ENCODE measurements at regions not wholly inside any gene's neighbourhood (a gene's known extent, or its start where the extent isn't known, plus 50 kb on each side); places are given as distances from the start of the nearest gene placed in this dataset.

DNA sequence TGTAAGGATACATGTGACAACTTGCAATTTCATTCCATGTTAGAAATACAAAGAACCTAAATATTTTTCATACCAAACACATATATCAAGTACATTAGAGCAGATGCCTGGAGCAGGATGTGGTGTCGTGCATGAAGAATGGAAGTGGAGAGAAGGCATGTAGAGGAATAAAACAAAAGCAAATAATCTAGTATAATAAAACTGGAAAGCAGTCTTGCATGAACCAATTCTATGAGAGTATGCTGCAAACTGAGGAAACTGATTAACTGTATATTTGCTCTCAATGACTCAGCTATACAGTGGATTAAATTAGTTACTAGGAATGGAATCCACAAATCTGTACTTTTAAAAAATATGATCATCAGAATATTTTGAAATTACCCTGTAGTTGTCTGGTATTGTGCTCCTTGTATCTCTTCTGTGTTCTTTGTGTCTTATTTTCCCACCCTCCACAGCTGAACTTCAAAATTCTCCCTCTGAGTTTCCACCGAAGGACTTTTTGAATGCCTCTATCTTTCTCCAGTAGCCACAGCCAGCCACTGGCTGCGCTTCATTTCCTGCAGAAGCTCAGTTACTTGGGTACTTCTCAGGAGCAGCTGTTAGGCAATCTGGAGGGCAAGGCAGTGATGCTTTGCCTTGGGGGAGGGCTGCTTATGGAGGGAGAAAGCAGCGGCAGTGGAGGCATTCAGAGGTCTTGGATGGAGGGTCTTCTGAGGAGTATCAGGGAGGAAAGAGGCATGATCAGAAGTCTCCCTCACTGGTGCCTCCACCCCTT is 608.0 kb downstream of the BRINP1 start:
- H3K4me3 ChIP-seq, result no peak overlapping the region
- no peak overlapping the region for H3K27ac ChIP-seq

DNA sequence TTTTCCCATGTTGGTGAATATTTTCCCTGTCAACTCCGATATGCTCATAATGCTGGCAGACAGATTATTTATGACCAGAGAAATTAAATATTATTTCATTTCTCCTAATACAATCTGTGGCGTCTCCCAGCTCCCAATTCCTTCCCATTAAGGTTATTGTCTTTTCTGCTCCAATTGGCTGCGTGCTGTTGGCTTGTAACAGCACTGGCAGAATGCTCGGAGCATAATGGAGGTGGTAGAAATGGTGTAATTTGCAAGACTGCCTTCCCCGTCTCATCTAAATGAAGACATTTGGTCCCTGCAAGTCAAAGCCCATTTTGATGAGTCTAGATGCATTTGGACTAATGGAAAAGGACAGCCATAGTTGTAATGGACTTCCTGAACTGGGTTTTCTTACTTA is 601.7 kb downstream of the BRINP1 start:
- no peak overlapping the region for H3K4me3 ChIP-seq
- no peak overlapping the region for H3K27ac ChIP-seq

DNA sequence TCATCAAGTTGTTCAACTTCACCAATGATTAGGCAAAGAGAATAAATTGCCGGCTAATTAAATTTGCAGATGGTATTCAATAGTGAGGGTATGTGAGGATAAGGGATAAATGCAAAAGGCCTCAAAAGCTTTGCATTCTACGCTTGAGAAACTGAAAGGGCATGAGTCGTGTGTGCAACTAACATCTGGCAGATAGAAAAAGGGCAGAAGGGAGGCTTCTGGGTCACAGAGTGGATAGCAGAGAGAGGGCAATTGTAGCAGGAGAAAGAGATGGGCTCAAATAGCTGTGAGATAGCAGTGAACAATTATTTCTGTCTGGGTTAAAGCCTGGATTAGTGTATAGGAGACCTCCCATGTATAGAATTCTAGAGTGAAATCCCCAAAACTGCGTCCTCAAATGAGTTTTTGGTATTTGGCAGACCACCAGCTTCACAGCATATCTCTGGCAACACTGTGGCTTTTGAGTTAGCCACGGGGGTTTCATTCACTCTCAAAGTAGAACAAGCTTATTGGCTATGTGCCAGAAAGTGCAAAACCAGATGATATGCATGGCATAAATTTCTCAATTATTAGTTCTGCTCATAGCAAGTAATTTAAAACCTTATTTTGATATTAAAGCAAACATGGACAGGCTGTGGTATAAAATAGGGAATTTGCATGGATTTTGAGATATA is 586.3 kb downstream of the BRINP1 start:
- Histone ChIP-seq H3K27ac (no peak overlapping the region), H3K4me3 (no peak overlapping the region)

DNA sequence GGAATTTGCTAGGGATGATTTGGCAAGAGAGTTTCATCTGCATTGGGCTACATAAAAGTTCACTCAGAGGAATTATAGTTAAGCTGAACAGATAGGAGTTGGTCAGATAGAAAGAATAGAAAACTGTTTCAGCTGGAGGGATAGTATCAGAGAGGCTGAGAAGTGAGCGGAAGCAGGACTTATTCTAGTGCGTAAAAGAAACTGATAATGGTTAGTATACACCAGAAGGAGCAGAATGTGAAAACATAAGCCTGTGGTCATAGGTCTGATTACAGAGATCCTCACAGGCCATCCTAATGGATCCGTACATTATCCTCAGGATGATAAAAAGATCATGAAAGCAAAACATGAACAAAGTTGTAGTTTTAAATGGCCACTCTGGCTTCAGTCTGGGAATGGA is 585.2 kb downstream of the BRINP1 start:
- no peak overlapping the region for H3K27ac ChIP-seq
- H3K4me3 ChIP-seq, result no peak overlapping the region

DNA sequence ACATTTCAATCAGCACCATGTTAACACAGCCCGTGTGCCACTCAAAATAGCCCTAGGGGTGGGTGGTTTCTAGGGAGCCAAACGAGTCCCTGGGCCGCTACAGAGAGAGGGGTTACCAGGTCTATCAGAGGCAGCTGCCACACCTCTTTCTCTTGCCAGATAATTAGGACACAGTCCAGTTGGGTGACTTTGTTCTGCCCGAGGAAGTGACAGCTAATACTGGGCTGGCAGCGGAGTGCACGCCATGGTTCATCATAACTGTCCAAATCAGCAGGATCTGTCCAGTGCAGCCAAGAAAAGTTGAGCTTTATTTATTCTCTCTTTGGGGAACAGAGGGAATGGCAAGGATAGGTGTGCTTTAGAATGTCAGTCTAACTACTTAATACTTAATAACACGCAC is 583.8 kb downstream of the BRINP1 start:
- no peak overlapping the region for H3K4me3 ChIP-seq
- H3K27ac ChIP-seq, result no peak overlapping the region

DNA sequence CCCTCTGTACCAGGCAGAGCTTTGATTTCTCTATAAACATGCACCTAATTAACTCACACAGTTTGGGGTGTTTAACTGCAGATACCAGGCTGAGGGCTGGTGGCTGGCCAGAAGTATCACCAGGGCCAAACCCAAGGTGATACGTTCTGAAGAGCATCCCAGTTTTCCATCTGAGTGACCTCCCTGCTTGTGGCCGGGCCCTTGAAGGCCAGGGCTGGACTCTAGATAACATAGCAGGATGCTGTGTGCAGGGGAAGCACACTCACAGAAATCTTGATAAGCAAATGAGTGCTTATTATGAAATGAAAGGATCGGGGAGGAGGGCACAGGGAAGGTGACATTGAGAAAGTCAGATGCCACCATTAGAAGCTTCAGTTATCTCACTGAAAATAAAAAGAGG is 582.4 kb downstream of the BRINP1 start:
- H3K27ac ChIP-seq, result no peak overlapping the region
- H3K4me3 ChIP-seq, result no peak overlapping the region

DNA sequence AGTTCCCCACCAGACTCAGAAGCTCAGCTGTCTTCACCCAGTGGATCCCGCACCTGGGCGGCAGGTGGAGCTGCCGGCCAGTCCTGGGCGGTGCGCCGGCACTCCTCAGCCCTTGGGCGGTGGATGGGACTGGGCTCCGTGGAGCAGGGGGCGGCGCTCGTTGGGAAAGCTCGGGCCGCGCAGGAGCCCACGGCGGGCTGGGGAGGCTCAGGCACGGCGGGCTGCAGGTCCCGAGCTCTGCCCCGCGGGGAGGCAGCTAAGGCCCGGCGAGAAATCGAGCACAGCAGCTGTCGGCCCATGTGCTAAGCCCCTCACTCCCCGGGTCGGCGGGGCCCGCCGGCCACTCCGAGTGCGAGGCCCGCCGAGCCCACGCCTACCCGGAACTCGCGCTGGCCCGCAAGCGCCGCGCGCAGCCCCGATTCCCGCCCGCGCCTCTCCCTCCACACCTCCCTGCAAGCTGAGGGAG is 560.0 kb downstream of the BRINP1 start:
- Histone ChIP-seq H3K27ac (no peak overlapping the region), H3K4me3 (peak overlapping the region in 2 of 7 experiments; percentile 20 to 28)

DNA sequence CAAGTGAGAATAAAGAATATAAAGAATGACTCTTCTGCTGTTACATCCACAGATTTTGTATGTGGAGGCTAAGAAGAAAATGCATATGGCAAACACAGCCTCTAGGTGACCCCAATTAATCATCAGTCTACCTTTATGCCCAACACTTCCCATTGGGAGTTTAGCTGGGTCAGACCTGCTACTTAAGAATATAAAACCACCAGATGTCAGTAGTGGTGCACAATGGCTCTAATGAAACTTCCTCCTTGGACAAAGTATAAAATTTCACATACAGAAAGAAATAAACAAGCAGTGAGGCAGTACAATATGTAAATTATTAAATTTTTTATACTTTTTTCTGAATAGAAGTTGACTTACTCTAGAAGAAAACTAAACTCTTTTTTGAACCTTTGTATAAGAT is 539.9 kb downstream of the BRINP1 start:
- Histone ChIP-seq H3K4me3 (no peak overlapping the region), H3K27ac (no peak overlapping the region)

DNA sequence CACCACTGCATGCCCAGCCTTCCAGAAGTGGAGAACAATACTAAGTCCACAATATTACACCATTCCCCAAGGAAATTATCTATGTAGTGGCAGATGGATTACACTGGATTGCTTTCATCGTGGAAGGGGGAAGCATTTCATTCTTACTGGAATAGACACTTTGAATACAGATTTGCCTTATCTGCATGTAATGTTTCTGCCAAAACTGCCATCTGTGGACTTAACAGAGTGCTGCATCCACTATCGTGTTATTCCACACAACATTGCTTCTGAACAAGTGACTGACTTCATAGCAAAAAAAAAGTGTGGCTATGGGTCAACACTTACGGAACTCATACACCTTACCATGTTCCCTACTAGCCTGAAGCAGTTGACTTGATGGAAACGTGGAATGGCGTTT is 536.9 kb downstream of the BRINP1 start:
- Histone ChIP-seq H3K4me3 (no peak overlapping the region), H3K27ac (no peak overlapping the region)

DNA sequence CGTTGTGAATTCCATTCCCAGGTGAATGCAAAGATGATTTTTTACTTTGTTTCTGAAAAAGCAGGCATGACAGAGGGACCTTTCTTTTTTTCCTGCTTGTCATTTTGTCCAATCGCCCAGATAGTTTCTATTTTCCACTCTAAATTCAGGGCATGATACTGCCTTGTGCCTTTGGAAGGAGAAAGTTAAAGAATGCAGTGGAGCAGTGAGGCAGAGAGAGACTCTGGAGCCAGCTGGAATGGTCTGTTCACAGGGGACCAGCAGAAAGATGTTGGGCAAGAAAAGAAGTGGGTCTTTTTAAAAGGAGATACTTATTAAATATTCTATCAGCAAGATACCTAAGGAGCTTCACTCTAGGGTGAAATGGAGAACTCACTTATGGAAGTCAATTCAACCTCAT is 532.3 kb downstream of the BRINP1 start:
- H3K4me3 ChIP-seq, result no peak overlapping the region
- no peak overlapping the region for H3K27ac ChIP-seq

DNA sequence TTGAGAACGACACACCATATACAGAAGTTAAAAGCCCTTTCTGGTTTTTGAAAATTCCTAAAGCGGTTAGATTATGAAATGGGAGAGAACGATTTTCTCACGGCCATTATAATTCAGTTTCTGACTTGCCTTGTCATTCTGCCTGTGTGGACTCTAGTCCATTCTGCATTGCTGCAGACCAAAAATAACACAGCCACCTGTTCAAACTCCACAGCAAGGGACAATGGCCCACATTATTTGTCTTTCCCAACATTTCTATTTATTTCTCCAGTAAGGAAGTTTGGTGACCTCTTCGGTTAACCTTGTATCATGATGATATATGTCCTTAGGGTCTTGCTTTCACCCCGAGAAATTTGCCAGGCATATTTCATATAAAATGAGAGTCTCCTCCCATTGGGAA is 497.7 kb downstream of the BRINP1 start:
- H3K4me3 ChIP-seq, result no peak overlapping the region

DNA sequence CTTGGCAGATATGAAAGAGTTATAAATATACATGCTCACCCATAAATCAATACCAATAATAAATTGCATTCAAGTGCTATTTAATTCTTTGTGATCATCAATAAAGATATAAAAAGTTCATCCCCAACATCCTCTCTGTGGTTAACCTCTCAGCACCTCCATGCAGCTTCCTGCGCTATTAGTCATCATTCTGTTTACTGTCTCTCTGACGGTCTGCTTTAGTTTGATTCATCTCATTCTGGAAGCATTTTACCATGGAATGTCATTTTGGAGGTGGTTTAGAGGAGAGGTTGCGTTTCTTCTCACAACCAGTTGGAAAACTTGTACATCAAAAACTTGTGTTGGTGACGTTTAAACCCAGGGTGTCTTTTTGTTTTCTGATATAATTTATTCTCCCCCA is 486.6 kb downstream of the BRINP1 start:
- no peak overlapping the region for H3K4me3 ChIP-seq
- no peak overlapping the region for H3K27ac ChIP-seq

More for the DNA sequence above, 497.7 kb downstream of the BRINP1 start:
- no peak overlapping the region for H3K27ac ChIP-seq

DNA sequence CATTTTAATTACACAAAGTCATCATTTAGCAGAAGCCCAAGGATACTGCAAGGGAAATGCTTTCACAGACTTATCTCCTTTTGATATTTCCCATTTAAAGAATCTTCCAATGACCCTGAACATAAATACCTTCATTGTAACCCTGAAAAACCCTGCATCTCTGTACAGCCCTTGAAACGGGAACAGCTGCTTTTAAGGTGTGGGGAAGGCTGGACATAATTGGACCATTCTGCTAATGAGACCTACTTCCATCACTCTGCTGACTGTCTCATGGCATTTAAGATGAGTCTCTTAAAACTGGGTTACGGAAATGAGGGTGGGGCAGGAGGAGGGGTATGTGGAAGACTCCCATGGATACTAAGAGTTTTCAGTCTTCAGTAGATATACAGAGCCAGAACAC is 485.8 kb downstream of the BRINP1 start:
- Histone ChIP-seq H3K4me3 (no peak overlapping the region), H3K27ac (no peak overlapping the region)

DNA sequence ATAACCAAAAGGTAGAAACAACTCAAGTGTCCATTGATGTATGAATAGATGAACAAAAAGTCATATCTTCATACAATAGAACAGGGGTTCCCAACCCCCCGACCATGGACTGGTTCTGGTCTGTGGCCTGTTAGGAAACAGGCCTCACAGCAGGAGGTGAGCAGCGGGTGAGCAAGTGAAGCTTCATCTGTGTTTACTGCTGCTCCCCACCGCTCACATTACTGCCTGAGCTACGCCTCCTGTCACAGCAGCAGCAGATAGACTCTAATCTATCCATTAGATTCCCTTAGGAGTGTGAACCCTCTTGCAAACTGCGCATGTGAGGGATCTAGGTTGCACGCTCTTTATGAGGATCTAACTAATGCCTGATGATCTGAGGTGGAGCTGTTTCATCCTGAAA is 478.0 kb downstream of the BRINP1 start:
- no peak overlapping the region for H3K27ac ChIP-seq

DNA sequence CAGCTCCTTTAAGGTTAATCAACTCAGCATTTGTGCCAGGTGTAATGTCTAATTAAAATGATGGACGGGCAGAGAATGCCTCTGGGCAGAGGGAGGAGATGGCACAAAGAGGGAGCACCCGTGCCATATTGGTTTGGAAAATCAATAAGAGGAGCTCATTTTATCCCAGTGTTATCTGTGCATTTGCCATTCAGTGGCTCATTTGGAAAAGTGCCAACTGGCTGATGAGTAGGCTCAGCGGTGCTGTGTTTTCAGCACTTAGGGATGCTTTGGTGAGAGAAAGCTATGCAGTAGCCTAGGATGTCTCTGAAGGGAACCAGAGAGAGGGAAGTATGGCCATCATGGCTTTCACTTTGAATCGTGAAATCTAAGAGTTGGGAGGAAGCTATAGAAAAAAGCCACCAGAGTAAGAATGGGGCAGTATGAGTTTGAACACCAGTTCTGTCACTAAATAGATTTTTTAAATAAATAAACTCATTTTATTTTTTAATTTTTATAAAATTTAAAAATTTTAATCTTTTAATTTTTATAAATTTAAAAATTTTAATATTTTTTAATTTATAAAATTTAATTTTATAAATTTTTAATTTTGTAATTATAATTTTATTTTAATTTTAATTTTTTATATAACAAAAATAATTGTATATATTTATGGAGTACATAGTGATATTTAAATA is 472.8 kb downstream of the BRINP1 start:
- no peak overlapping the region for H3K4me3 ChIP-seq
- H3K27ac ChIP-seq, result no peak overlapping the region

More for the DNA sequence above, 478.0 kb downstream of the BRINP1 start:
- no peak overlapping the region for H3K4me3 ChIP-seq

DNA sequence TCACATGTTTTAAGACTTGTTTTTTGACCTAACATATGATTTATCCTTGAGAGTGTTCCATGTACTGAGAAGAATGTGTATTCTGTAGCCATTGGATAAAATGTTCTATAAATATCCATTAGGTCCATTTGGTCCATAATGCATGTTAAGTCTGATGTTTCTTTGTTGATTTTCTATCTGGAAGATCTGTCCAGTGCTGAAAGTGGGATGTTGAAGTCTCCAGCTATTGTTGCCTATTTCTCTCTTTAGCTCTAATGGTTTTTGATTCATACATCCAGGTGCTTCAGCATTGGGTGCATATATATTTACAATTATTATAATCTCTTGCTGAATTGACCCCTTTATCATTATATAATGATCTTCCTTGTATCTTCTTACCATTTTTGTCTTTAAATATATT is 451.1 kb downstream of the BRINP1 start:
- H3K4me3 ChIP-seq, result no peak overlapping the region

DNA sequence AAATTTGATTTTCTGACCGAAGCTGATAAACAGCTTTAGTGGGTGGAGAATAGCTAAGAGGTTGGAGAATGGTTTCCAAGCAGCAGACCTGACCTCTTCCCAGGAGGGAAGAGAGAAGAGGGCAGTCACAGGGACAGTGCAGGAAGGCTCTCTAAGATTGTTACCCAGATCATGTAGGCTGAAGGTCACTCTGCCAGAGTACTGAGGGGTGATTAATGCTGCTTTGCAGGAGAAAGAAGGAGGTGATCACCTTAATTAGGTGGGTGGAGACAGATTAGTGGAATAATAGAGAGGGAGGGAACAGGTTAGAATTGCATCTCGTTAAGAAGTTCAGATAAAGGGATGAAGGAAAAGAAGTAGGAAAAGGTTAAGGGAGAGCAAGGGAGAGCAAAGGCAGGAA is 440.5 kb downstream of the BRINP1 start:
- no peak overlapping the region for H3K27ac ChIP-seq
- H3K4me3 ChIP-seq, result no peak overlapping the region

More for the DNA sequence above, 451.1 kb downstream of the BRINP1 start:
- no peak overlapping the region for H3K27ac ChIP-seq

DNA sequence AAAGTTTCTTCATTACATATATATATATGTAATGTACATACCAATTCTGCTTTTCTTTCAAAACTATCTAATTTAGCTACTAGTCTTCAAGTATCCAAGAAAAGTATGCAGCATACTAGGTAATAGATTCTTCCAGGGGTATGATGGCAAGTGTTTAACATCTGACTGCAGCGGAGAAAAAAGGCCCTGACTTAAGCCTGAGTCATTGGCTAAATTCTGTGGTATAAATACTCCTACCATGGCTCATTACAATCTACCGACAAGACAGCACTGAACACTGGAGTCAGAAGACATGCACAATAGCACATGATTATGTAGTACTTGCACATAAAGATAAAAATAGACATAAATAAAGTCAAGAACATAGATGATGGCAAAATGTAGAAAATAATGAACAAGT is 439.9 kb downstream of the BRINP1 start:
- H3K27ac ChIP-seq, result no peak overlapping the region
- H3K4me3 ChIP-seq, result no peak overlapping the region

DNA sequence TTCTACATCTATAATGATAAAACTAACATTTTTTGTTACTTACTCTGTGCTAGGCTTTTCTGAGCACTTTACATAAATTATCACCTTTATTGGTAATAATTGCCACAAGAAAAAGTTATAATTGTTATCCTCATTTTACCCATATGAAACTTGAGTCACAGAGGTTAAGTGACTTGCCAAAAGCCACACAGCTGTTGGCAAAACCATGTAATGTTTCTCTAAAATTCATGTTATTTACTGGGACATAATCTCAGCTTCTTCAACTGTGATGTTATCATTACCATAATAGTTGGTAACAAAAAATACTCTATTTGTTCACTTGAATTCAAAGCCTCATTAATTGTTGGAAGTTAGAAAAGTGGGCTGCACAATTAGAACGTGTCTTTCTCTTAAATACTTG is 437.3 kb downstream of the BRINP1 start:
- no peak overlapping the region for H3K27ac ChIP-seq
- no peak overlapping the region for H3K4me3 ChIP-seq

DNA sequence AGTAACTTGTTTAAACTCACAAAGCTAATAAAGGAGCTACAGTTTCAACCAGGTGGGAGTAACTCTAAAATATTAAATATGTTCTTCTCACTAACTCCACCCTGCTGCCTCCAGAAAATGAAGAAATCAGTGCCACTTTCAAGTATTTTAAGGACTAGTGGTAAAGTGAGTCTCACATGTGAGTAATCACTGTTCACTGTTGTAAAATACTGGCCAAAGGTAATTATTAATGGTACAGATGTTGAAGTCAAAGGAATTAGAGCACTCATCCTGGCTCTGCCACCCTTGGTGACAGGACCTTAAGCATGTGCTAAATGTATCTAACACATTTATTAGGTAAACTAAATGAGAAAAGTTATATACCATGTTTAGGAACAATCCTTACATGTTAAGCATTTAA is 430.7 kb downstream of the BRINP1 start:
- H3K27ac ChIP-seq, result no peak overlapping the region
- H3K4me3 ChIP-seq, result no peak overlapping the region

DNA sequence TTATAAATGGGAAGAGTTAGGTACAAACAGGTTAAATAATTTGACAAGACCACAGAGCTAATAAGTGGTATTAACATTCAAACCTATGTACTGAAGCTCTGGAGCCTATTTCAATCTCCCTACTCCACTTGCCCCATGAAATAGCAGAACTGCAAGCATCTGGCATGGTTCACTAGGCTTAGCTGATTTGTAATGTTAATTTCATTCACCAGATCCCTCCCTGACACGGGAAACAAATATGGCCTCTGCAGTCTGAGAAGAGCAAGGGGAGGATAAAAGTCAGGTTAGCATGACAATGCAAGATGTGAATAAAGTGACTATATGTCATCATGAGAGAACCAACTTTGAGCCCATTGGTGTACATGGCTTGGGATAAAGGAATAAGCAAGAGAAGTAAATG is 428.8 kb downstream of the BRINP1 start:
- H3K4me3 ChIP-seq, result no peak overlapping the region
- H3K27ac ChIP-seq, result no peak overlapping the region

Measured in skin epidermis (tissue), 12 donors.